ENCODE measurements at regions not wholly inside any gene's neighbourhood (a gene's known extent, or its start where the extent isn't known, plus 50 kb on each side); places are given as distances from the start of the nearest gene placed in this dataset.
"Not testable (repeated sequence)": the region's sequence is repeated elsewhere in the genome, so short reads cannot be mapped to it uniquely, and the experiment has no call there.

DNA sequence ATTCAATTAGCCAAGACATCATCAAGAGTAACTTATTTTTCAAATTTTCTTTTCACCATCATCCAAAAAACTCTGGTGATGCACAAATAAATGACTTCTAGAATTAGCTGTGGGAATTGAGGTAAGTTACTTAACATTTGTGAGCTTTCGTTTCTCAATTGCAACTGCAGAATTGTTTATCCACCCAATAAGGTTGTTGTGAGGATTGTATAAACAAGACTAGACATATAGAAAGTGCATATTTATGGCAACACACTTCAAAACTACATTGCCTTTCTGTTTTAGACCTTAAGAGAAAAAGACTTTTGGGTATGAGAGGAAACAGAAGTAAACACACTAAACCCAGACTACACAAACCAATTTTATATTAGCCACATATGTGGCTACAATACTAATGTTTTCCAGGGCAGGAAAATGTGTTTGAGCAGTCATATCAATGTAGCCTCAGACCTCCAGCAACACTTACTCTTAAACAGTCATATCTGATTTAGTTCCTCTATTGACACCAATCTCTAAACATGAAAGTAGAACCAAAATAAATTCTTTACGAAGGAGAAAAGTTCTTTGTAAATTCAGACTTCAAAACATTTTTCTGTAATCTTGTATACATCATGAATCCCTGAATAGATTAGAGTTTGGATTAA lies 488.0 kb upstream of the CYLC2 start:
- Mint-ChIP-seq H3K27ac (no peak overlapping the region), H3K36me3 (ENCODE audit: low read depth) (no peaks in the 10 kb centered on the region), H3K27me3 (no peaks in the 10 kb centered on the region), H3K4me1 (ENCODE audit: low read depth) (no peaks in the 10 kb centered on the region), H3K4me3 (no peak overlapping the region), H3K9me3 (peaks cover 1% of the 10 kb centered on the region)
- POLR2A ChIA-PET: no interaction called here
- TF ChIP-seq, protein P1, sequence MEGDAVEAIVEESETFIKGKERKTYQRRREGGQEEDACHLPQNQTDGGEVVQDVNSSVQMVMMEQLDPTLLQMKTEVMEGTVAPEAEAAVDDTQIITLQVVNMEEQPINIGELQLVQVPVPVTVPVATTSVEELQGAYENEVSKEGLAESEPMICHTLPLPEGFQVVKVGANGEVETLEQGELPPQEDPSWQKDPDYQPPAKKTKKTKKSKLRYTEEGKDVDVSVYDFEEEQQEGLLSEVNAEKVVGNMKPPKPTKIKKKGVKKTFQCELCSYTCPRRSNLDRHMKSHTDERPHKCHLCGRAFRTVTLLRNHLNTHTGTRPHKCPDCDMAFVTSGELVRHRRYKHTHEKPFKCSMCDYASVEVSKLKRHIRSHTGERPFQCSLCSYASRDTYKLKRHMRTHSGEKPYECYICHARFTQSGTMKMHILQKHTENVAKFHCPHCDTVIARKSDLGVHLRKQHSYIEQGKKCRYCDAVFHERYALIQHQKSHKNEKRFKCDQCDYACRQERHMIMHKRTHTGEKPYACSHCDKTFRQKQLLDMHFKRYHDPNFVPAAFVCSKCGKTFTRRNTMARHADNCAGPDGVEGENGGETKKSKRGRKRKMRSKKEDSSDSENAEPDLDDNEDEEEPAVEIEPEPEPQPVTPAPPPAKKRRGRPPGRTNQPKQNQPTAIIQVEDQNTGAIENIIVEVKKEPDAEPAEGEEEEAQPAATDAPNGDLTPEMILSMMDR (IDR thresholded peaks at IDR 0.05): no peak
- DNase-seq: no peak
- CTCF ChIA-PET: no interaction called here
- intact Hi-C loops (cut with micrococcal nuclease): no loop called here
- no peak for ATAC-seq

DNA sequence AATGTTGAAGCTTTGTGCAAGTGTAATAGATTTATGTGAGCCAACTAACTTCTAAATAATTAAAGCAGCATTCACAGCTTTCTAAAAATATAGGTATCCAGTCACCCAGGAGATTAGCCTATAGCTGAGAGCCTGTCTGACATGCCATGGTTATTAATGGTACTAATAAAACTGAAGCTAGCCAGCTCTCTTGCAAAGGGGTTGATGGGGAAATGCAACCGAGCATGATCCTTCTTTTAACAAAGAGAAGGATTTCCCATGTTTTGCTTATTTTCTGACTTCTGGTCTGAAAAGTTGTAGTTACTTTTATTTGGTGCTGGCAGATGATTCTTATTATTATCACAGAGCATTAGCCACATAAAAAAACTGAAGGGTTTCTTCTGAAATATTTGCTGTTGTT lies 488.7 kb upstream of the CYLC2 start:
- TF ChIP-seq, protein P1 (IDR thresholded peaks at IDR 0.05): no peak
- Mint-ChIP-seq H3K27me3 (no peaks in the 10 kb centered on the region), H3K36me3 (ENCODE audit: low read depth) (no peaks in the 10 kb centered on the region), H3K4me1 (ENCODE audit: low read depth) (no peaks in the 10 kb centered on the region), H3K4me3 (no peak overlapping the region), H3K9me3 (peaks cover 1% of the 10 kb centered on the region), H3K27ac (no peak overlapping the region)
- POLR2A ChIA-PET: no interaction called here
- ATAC-seq (no peak), DNase-seq (no peak)
- intact Hi-C loops (cut with micrococcal nuclease): no loop called here
- CTCF ChIA-PET: no interaction called here

DNA sequence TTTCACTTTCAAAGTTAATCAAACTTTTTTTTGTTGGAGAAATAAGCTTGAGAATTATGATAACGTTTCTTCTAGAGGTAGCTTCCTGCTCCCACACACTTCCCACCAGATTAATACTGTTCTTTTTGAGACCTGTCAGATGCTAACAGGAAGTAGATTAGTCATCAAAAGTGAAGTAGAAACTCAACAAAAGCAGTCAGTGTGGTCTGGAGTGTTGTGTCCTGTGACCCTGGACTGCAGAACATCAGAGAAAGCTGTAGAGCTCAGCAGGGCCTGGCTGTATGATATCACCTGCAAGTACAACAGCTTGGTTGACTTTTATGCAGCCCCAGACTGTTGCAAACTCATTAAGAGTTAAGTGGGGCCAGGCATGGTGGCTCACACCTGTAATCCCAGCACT lies 495.7 kb upstream of the CYLC2 start:
- Mint-ChIP-seq H3K27me3 (no peaks in the 10 kb centered on the region), H3K4me3 (no peak overlapping the region), H3K4me1 (ENCODE audit: low read depth) (no peaks in the 10 kb centered on the region), H3K36me3 (ENCODE audit: low read depth) (no peaks in the 10 kb centered on the region), H3K9me3 (peaks cover 5% of the 10 kb centered on the region), H3K27ac (no peak overlapping the region)
- no peak for DNase-seq
- POLR2A ChIA-PET: no interaction called here
- no peak for ATAC-seq
- CTCF ChIA-PET: no interaction called here
- TF ChIP-seq, protein P1 (IDR thresholded peaks at IDR 0.05): no peak
- intact Hi-C loops (cut with micrococcal nuclease): no loop called here

DNA sequence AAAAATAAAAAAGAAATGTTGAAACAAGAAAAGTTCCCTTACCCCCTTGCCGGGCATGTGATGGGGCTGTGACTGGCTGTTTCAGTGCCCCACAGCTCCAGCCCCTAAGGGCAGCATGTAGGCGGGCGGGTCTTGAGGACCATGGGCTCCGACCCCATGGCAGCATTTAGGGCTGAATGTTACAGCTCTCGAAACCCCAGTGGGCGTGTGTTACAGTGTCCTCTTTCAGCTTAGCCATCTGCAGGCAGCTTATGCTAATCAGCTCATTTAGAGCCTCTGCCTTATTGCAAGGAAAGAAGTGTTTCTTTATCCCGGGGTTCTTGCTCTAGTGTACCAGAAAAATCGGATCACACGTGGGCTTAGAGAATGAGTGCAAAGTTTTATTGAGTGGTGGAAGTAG lies 497.4 kb upstream of the CYLC2 start:
- ATAC-seq: no peak
- intact Hi-C loops (cut with micrococcal nuclease): no loop called here
- Mint-ChIP-seq H3K27ac (no peak overlapping the region), H3K27me3 (no peaks in the 10 kb centered on the region), H3K4me1 (ENCODE audit: low read depth) (no peaks in the 10 kb centered on the region), H3K36me3 (ENCODE audit: low read depth) (no peaks in the 10 kb centered on the region), H3K4me3 (no peak overlapping the region), H3K9me3 (peaks cover 5% of the 10 kb centered on the region)
- DNase-seq: no peak
- ChIA-PET CTCF (no interaction called here), POLR2A (no interaction called here)
- TF ChIP-seq, protein P1 (IDR thresholded peaks at IDR 0.05): no peak

DNA sequence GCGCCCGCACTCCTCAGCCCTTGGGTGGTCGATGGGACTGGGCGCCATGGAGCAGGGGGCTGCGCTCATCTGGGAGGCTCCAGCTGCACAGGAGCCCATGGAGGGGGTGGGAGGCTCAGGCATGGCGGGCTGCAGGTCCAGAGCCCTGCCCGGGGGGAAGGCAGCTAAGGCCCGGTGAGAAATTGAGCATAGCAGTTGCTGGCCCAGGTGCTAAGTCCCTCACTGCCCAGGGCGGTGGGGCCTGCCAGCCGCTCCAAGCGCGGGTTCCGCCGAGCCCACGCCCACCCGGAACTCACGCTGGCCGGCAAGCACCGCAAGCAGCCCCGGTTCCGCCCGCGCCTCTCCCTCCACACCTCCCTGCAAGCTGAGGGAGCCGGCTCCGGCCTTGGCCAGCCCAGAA lies 508.2 kb upstream of the CYLC2 start:
- ATAC-seq; H3K4me3 Mint-ChIP-seq; H3K27me3 Mint-ChIP-seq; H3K36me3 Mint-ChIP-seq (ENCODE audit: low read depth); H3K4me1 Mint-ChIP-seq (ENCODE audit: low read depth); DNase-seq; H3K27ac Mint-ChIP-seq; intact Hi-C loops (cut with micrococcal nuclease); H3K9me3 Mint-ChIP-seq; CTCF ChIA-PET; POLR2A ChIA-PET: not testable (repeated sequence)

DNA sequence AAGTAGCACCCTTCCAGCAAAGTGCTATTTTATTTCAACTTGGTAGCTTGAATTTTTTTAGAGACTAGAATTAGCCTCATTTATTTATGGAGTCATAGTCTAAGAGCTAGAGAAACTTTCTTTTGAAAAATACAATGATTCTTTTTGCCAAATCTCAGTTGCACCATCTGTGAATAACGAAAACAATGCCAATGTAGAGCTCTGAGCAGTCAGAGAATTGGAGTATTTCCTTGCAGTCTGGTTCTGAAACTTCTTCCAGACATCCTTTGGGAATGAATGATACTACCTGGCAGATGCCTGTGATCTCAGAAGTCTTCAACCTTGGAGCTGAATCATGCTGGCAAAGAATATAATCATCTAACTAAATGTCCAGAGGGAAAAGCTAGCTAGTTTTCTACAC lies 511.5 kb upstream of the CYLC2 start:
- no peak overlapping the region for H3K27ac Mint-ChIP-seq
- no peak for DNase-seq
- no peaks in the 10 kb centered on the region for H3K36me3 Mint-ChIP-seq (ENCODE audit: low read depth)
- H3K4me3 Mint-ChIP-seq: no peak overlapping the region
- ChIA-PET POLR2A (no interaction called here), CTCF (interaction anchor here (0.6 kb wide), 1 partner anchor 458 kb away, joined by 3 read pairs; no protein-coding TSS in a partner anchor)
- intact Hi-C loops (cut with micrococcal nuclease): no loop called here
- no peaks in the 10 kb centered on the region for H3K4me1 Mint-ChIP-seq (ENCODE audit: low read depth)
- H3K27me3 Mint-ChIP-seq: no peaks in the 10 kb centered on the region
- peaks cover 3% of the 10 kb centered on the region for H3K9me3 Mint-ChIP-seq
- TF ChIP-seq, protein P1 (IDR thresholded peaks at IDR 0.05): no peak
- no peak for ATAC-seq

All from activated CD8-positive, alpha-beta T cell treated with anti-CD3 and anti-CD28 coated beads for 36 hours (primary cell).